Fibroblast of lung (primary cell): ENCODE measurements at regions not wholly inside any gene's neighbourhood (a gene's known extent, or its start where the extent isn't known, plus 50 kb on each side); places are given as distances from the start of the nearest gene placed in this dataset.

Experiments
- EZH2 ChIP-seq: IDR thresholded peaks from 2 replicates; pipeline ENCODE4 v1.5.1; 2012; ENCODE audit warnings: low read length, control low read depth, mild to moderate bottlenecking; ENCODE audit errors: missing control alignments
- TF ChIP-seq, protein P1 (sequence below), 2 donors: IDR thresholded peaks in 1 of 2; conservative IDR thresholded peaks in 1 of 2; 1 replicate in 1 of 2; 2 replicates in 1 of 2; pipeline ENCODE4 v1.5.1; 2011 to 2012; ENCODE audit warnings: low read length in 2 of 2, control low read depth in 1 of 2, inconsistent platforms in 1 of 2, low read depth in 1 of 2, mild to moderate bottlenecking in 1 of 2

DNA sequence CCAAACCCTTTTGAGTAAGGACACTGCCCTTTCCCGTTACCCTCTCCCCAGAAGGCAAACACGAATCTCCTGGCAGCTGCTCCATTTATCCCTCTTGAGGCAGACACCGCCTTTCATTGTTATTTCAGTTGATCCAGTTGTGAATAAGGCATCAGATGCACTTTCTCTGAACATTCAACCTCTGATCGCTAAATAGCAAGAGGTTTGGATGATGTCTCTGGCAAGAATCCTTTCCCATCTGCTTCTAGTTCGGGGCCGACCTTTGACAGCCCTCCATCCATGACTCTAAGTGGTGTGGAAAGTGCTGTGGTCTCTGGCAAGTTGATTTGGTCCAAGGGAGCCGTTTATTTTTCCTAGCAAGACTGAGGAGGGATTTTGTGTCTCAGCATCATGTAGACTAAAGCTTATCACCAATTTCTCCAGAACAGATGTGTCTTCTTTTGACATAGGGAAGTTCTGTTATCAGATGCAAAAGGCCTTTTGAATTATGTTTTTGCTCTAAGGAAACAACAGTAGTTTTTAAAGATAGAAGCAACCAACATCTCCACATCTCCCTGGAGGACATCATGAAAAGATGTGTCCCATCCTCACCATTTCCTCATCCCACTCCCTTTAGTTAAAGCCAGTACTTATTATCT, 123.6 kb downstream of the CCDC34 start:
- TF ChIP-seq, protein P1, sequence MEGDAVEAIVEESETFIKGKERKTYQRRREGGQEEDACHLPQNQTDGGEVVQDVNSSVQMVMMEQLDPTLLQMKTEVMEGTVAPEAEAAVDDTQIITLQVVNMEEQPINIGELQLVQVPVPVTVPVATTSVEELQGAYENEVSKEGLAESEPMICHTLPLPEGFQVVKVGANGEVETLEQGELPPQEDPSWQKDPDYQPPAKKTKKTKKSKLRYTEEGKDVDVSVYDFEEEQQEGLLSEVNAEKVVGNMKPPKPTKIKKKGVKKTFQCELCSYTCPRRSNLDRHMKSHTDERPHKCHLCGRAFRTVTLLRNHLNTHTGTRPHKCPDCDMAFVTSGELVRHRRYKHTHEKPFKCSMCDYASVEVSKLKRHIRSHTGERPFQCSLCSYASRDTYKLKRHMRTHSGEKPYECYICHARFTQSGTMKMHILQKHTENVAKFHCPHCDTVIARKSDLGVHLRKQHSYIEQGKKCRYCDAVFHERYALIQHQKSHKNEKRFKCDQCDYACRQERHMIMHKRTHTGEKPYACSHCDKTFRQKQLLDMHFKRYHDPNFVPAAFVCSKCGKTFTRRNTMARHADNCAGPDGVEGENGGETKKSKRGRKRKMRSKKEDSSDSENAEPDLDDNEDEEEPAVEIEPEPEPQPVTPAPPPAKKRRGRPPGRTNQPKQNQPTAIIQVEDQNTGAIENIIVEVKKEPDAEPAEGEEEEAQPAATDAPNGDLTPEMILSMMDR (conservative IDR thresholded peaks at IDR 0.05 in 1 of 2, IDR thresholded peaks at IDR 0.05 in 1 of 2; ENCODE audit: low read depth in 1 of 2, low read length in 2 of 2): no peak
- no peak for TF ChIP-seq EZH2
